ENCODE measurements at regions not wholly inside any gene's neighbourhood (a gene's known extent, or its start where the extent isn't known, plus 50 kb on each side); places are given as distances from the start of the nearest gene placed in this dataset.

GRCh38 chrX:40278340-40279090, 180.8 kb upstream of the BCOR start:
- no peak for DNase-seq (ENCODE audit: low read depth)

- DNase-seq (ENCODE audit: low read depth): no peak
Observed at GRCh38 chrX:40277672-40278071, 179.9 kb upstream of the BCOR start.

- peak; percentile 83 for DNase-seq (ENCODE audit: low read depth)
Observed at GRCh38 chrX:40273356-40274050, 175.7 kb upstream of the BCOR start.

GRCh38 chrX:40272776-40273175, 175.0 kb upstream of the BCOR start:
- DNase-seq (ENCODE audit: low read depth): no peak

GRCh38 chrX:40272141-40272540, 174.4 kb upstream of the BCOR start:
- peak; percentile 89 for DNase-seq (ENCODE audit: low read depth)

GRCh38 chrX:40268188-40268520, 170.4 kb upstream of the BCOR start:
- DNase-seq (ENCODE audit: low read depth): peak; percentile 37

GRCh38 chrX:40267334-40268187, 169.8 kb upstream of the BCOR start:
- DNase-seq (ENCODE audit: low read depth): peak; percentile 65

- DNase-seq (ENCODE audit: low read depth): peak; percentile 75
Observed at GRCh38 chrX:40266490-40267333, 169.0 kb upstream of the BCOR start.

GRCh38 chrX:40265936-40266335, 168.2 kb upstream of the BCOR start:
- DNase-seq (ENCODE audit: low read depth): no peak

- peak; percentile 82 for DNase-seq (ENCODE audit: low read depth)
Observed at GRCh38 chrX:40263014-40263560, 165.3 kb upstream of the BCOR start.

- peak; percentile 84 for DNase-seq (ENCODE audit: low read depth)
Observed at GRCh38 chrX:40262157-40263013, 164.6 kb upstream of the BCOR start.

- no peak for DNase-seq (ENCODE audit: low read depth)
Observed at GRCh38 chrX:40261833-40262156, 164.0 kb upstream of the BCOR start.

GRCh38 chrX:40260146-40260747, 162.5 kb upstream of the BCOR start:
- DNase-seq (ENCODE audit: low read depth): peak; percentile 19

- no peak for DNase-seq (ENCODE audit: low read depth)
Observed at GRCh38 chrX:40258909-40259308, 161.2 kb upstream of the BCOR start.

GRCh38 chrX:40253771-40254170, 156.0 kb upstream of the BCOR start:
- no peak for DNase-seq (ENCODE audit: low read depth)

GRCh38 chrX:40249582-40249981, 151.8 kb upstream of the BCOR start:
- no peak for DNase-seq (ENCODE audit: low read depth)

- no peak for DNase-seq (ENCODE audit: low read depth)
Observed at GRCh38 chrX:40248822-40249221, 151.1 kb upstream of the BCOR start.

GRCh38 chrX:40247848-40248622, 150.3 kb upstream of the BCOR start:
- no peak for DNase-seq (ENCODE audit: low read depth)

GRCh38 chrX:40247382-40247781, 149.6 kb upstream of the BCOR start:
- DNase-seq (ENCODE audit: low read depth): no peak

Data from RPMI7951 (cell line).